GM06990 (cell line): ENCODE measurements at regions not wholly inside any gene's neighbourhood (a gene's known extent, or its start where the extent isn't known, plus 50 kb on each side); places are given as distances from the start of the nearest gene placed in this dataset.
"Not testable (repeated sequence)": the region's sequence is repeated elsewhere in the genome, so short reads cannot be mapped to it uniquely, and the experiment has no call there.

ENCODE experiments used
- DNase-seq: peaks from one replicate; pipeline ENCODE4 v3.0.0-alpha.2; 2011; ENCODE audit not compliant: insufficient read length; ENCODE audit errors: extremely low read depth
- H3K27me3 ChIP-seq: replicated peaks from 2 replicates; pipeline ENCODE4 v1.6.0; 2011; ENCODE audit warnings: low read length; ENCODE audit not compliant: control insufficient read depth, insufficient read depth
- H3K36me3 ChIP-seq: 2 replicates; pipeline ENCODE4 v1.5.1; 2011; ENCODE audit warnings: low read length; ENCODE audit not compliant: control insufficient read depth, insufficient read depth
- H3K4me3 ChIP-seq: replicated peaks from 2 replicates; pipeline ENCODE4 v1.5.1; 2011; ENCODE audit warnings: low read depth, mild to moderate bottlenecking, control low read depth, low read length
- TF ChIP-seq, protein P1 (sequence below): IDR thresholded peaks from 2 replicates; pipeline ENCODE4 v1.5.1; 2011; ENCODE audit warnings: low read length, control low read depth, mild to moderate bottlenecking, inconsistent platforms; ENCODE audit not compliant: insufficient read depth, poor library complexity, severe bottlenecking

- TF ChIP-seq, protein P1, sequence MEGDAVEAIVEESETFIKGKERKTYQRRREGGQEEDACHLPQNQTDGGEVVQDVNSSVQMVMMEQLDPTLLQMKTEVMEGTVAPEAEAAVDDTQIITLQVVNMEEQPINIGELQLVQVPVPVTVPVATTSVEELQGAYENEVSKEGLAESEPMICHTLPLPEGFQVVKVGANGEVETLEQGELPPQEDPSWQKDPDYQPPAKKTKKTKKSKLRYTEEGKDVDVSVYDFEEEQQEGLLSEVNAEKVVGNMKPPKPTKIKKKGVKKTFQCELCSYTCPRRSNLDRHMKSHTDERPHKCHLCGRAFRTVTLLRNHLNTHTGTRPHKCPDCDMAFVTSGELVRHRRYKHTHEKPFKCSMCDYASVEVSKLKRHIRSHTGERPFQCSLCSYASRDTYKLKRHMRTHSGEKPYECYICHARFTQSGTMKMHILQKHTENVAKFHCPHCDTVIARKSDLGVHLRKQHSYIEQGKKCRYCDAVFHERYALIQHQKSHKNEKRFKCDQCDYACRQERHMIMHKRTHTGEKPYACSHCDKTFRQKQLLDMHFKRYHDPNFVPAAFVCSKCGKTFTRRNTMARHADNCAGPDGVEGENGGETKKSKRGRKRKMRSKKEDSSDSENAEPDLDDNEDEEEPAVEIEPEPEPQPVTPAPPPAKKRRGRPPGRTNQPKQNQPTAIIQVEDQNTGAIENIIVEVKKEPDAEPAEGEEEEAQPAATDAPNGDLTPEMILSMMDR = peak; percentile 92
- H3K27me3 ChIP-seq, H3K36me3 ChIP-seq, DNase-seq, H3K4me3 ChIP-seq: not testable (repeated sequence)
These were observed 73.9 kb upstream of the SEC14L1 start for GRCh38 chr17:77066726-77067409.

DNA sequence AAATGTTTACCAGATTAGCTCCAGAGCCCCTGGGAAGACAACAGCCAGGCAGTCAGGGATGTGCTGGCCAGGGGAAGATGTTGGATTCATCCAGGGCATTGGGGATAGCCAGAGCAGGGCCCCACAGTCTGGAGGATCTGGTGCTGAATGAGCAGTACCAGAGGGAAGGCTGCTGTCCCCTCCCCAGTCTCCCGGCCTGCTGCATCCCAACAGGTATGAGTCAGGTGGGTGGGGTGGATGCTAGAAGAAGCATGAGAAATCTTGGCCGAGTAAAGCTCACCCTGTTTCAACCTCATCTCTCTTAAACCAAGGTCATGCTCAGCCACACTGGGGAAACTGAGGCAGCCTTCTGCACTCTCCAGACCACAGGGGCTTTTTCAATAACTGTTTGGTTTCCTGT, 71.9 kb upstream of the SEC14L1 start:
- no peaks in the 10 kb centered on the region; the same call in 1 of the 2 replicates for H3K27me3 ChIP-seq
- DNase-seq = no peak
- H3K4me3 ChIP-seq = no peak overlapping the region
- TF ChIP-seq, protein P1 = no peak
- H3K36me3 ChIP-seq = no peaks in the 10 kb centered on the region

- no peaks in the 10 kb centered on the region; the same call in none of the 2 replicates for H3K27me3 ChIP-seq
- H3K36me3 ChIP-seq = no peaks in the 10 kb centered on the region
- TF ChIP-seq, protein P1 = no peak
- DNase-seq = no peak
- H3K4me3 ChIP-seq = no peak overlapping the region
These were observed 69.9 kb upstream of the SEC14L1 start for GRCh38 chr17:77070888-77071279.

GRCh38 chr17:77071925-77072490, 68.8 kb upstream of the SEC14L1 start:
- TF ChIP-seq, protein P1 = no peak
- Histone ChIP-seq H3K36me3 (no peaks in the 10 kb centered on the region), H3K4me3 (no peak overlapping the region), H3K27me3 (no peaks in the 10 kb centered on the region; the same call in none of the 2 replicates)
- DNase-seq = no peak

DNA sequence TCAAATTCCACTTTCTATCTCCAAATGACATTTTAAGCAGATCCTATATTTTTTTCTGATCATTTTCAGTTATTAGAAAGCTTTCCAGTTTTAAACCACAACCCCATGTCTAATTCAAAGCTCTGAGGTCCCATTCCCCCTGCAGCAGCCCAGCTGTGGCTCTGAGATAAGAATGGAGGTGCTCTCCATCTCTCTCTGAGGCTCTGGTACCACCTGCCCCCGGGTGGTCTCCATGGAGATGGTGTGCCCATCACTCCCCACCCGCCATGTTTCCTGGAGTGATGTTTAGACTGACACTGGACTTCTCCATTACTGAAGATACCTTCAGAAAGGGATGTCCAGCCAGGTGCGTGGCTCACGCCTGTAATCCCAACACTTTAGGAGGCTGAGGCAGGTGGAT, 68.1 kb upstream of the SEC14L1 start:
- TF ChIP-seq, protein P1 = no peak
- Histone ChIP-seq H3K27me3 (no peaks in the 10 kb centered on the region; the same call in none of the 2 replicates), H3K4me3 (no peak overlapping the region), H3K36me3 (no peaks in the 10 kb centered on the region)
- DNase-seq = no peak

DNA sequence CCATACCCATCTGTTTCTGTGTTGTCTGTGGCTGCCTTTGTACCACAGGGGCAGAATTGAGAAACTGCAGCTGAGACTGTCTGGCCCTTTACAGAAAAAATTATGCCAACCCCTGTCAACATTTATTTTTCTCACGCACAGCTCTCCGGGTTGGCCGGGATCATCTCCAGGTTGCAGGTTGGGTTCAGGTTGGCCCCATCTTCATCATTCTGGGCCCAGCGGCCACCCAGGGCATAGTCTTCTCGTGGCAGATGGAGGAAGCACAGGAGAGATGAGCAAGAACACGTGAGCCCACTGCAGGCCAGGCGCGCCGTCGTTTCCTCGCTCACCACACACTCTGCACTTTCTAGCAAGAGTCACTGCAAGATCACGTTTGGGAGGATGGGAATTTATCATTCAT, 66.1 kb upstream of the SEC14L1 start:
- no peaks in the 10 kb centered on the region; the same call in none of the 2 replicates for H3K27me3 ChIP-seq
- no peaks in the 10 kb centered on the region for H3K36me3 ChIP-seq
- H3K4me3 ChIP-seq = no peak overlapping the region
- TF ChIP-seq, protein P1 = no peak
- no peak for DNase-seq
